ENCODE measurements at regions not wholly inside any gene's neighbourhood (a gene's known extent, or its start where the extent isn't known, plus 50 kb on each side); places are given as distances from the start of the nearest gene placed in this dataset.

GRCh38 chr2:102082571-102083392 lies 59.8 kb upstream of the IL1R1 start:
- no peak overlapping the region for H3K27ac ChIP-seq
- peaks cover 2% of the 10 kb centered on the region for H3K4me1 ChIP-seq (ENCODE audit: insufficient read depth)
- intact Hi-C loops (cut with DNase I): no loop called here
- H3K27me3 ChIP-seq: no peaks in the 10 kb centered on the region
- TF ChIP-seq CTCF (IDR thresholded peaks at IDR 0.05) (no peak), POLR2A (IDR thresholded peaks at IDR 0.05) (no peak), EP300 (IDR thresholded peaks at IDR 0.05) (no peak)
- peak in 1 of 5 donors; percentile 30 for DNase-seq
- H3K9me3 ChIP-seq: no peaks in the 10 kb centered on the region
- no peaks in the 10 kb centered on the region for H3K36me3 ChIP-seq
- 22 to 32% (median 26%) methylated on average over 10 of the region's 10 CpGs for WGBS, 3 donors
- H3K4me3 ChIP-seq: no peak overlapping the region

GRCh38 chr2:102083393-102083703 lies 59.2 kb upstream of the IL1R1 start:
- TF ChIP-seq POLR2A (IDR thresholded peaks at IDR 0.05): no peak
- TF ChIP-seq EP300 (IDR thresholded peaks at IDR 0.05): no peak
- no peak for TF ChIP-seq CTCF (IDR thresholded peaks at IDR 0.05)
- no peak overlapping the region for H3K4me3 ChIP-seq
- no peak for DNase-seq
- 87 to 93% (median 88%) methylated on average over 3 of the region's 3 CpGs for WGBS, 3 donors
- no peaks in the 10 kb centered on the region for H3K36me3 ChIP-seq
- no peak overlapping the region for H3K27ac ChIP-seq
- no peaks in the 10 kb centered on the region for H3K9me3 ChIP-seq
- H3K4me1 ChIP-seq (ENCODE audit: insufficient read depth): peaks cover 2% of the 10 kb centered on the region
- intact Hi-C loops (cut with DNase I): no loop called here
- H3K27me3 ChIP-seq: no peaks in the 10 kb centered on the region

GRCh38 chr2:102084651-102085050 lies 57.9 kb upstream of the IL1R1 start:
- WGBS, 3 donors: 62 to 87% (median 80%) methylated on average over 2 of the region's 2 CpGs
- intact Hi-C loops (cut with DNase I): no loop called here
- Histone ChIP-seq H3K36me3 (no peaks in the 10 kb centered on the region), H3K27ac (no peak overlapping the region), H3K4me3 (no peak overlapping the region), H3K9me3 (no peaks in the 10 kb centered on the region), H3K4me1 (ENCODE audit: insufficient read depth) (peaks cover 2% of the 10 kb centered on the region), H3K27me3 (no peaks in the 10 kb centered on the region)
- no peak for DNase-seq
- TF ChIP-seq EP300 (IDR thresholded peaks at IDR 0.05) (no peak), CTCF (IDR thresholded peaks at IDR 0.05) (no peak), POLR2A (IDR thresholded peaks at IDR 0.05) (no peak)

- no peaks in the 10 kb centered on the region for H3K27me3 ChIP-seq
- H3K36me3 ChIP-seq: no peaks in the 10 kb centered on the region
- H3K4me1 ChIP-seq (ENCODE audit: insufficient read depth): peaks cover 2% of the 10 kb centered on the region
- no peak for DNase-seq
- H3K9me3 ChIP-seq: no peaks in the 10 kb centered on the region
- H3K27ac ChIP-seq: no peak overlapping the region
- intact Hi-C loops (cut with DNase I): no loop called here
- no peak for TF ChIP-seq CTCF (IDR thresholded peaks at IDR 0.05)
- no peak for TF ChIP-seq POLR2A (IDR thresholded peaks at IDR 0.05)
- TF ChIP-seq EP300 (IDR thresholded peaks at IDR 0.05): no peak
- WGBS, 3 donors: 90 to 100% (median 95%) methylated on average over 1 of the region's 1 CpG
- no peak overlapping the region for H3K4me3 ChIP-seq
Observed at GRCh38 chr2:102085238-102085637, 57.3 kb upstream of the IL1R1 start.

Measured in ovary (tissue), 7 donors.